NOMO-1 treated with DMSO at 0.1 percent for 48 hours (cell line): ENCODE measurements at regions not wholly inside any gene's neighbourhood (a gene's known extent, or its start where the extent isn't known, plus 50 kb on each side); places are given as distances from the start of the nearest gene placed in this dataset.
A peak's percentile ranks its signal among the peaks of the same experiment; 100 is the strongest.
"Not testable (repeated sequence)": the region's sequence is repeated elsewhere in the genome, so short reads cannot be mapped to it uniquely, and the experiment has no call there.

ENCODE experiments used
- DNase-seq: peaks from one replicate; lab custom pipeline; 2025; ENCODE audit not compliant: unreplicated experiment; lab: John Stamatoyannopoulos, UW

GRCh38 chr7:121501566-121501965 lies 105.5 kb upstream of the FAM3C start:
- DNase-seq, result no peak

DNA sequence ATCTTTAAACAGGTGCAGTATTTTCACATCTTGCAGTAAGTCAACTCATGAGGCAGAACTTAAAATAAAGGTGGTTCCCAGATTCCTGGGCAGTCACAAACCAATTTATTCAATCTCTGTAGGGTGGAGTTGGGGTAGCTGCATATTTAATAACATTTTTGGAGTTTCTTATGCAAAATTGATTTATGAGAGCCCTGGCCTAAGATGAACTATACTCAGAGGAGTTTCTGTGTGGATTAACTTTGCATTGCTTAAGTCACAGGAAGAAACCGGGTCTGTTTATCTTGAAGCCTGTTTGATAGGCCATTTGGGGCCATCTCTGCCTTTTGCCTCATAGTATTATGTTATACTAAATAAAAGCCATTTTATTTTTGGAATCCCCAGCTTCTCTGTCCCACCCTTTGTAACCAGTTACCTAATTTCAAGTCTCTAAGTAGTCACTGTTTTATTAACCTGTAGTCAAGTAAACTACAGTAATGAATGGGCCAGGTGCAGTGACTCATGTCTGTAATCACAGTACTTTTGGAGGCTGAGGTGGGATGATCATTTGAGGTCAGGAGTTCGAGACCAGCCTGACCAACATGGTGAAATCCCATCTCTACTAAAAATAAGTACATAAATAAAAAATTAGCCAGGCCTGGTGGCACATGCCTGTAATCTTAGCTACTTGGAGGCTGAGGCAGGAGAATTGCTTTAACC lies 104.4 kb upstream of the FAM3C start:
- DNase-seq, result no peak

DNA sequence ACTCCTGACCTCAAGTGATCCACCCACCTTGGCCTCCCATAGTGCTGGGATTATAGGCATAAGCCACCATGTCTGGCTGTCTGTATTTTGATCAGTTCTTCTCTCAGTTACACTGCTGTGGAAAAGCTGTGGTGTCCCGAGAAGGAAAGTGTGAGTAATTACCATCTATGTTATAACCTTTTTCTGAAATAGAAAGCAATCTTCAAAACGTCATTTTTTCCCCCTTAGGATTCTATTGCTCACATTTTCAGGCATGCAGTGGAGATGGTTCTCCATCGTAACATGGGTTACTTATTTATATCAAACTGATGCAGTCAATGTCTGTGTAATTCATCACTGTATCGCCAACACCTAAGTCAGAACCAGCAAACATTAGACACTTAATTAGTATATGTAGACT lies 103.5 kb upstream of the FAM3C start:
- DNase-seq, result no peak

GRCh38 chr7:121498816-121499215 lies 102.7 kb upstream of the FAM3C start:
- DNase-seq, result no peak

GRCh38 chr7:121497545-121497944 lies 101.4 kb upstream of the FAM3C start:
- DNase-seq, result not testable (repeated sequence)

DNA sequence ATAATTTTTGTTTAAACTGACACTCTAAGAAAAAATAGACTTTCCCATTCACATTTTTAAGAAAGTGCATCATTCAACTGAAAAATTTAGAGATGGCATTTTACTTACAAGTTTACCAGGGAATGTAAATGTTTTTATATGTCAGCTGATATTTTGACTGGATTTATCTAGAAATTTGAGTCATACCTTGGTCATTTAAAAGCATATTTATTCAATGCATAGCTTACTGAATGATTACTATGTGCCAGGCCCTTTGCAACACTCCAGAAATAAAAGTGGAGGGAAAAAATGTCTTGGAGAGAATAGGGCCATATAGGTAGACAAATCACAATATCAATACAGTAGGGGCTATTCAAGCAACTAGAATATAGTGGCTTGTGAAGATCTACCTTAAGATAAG lies 98.4 kb upstream of the FAM3C start:
- DNase-seq, result no peak

DNA sequence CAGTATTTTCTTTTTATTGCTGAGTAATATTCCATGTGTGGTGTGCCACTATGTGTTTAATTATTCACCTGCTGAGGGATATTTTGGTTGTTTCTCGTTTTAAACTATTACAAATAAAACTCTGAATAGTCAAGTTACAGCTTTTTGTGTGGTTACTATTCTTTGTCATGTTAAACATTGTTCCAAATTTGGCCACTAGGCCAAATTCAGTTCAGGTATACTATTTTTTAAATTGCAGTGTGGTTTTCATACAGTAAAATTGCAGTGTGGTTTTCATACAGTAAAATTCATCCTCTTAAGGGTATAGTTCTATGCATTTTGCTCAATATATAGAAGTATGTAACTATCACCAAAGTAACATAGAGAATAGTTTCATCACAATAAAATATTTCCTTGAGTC lies 97.4 kb upstream of the FAM3C start:
- no peak for DNase-seq

DNA sequence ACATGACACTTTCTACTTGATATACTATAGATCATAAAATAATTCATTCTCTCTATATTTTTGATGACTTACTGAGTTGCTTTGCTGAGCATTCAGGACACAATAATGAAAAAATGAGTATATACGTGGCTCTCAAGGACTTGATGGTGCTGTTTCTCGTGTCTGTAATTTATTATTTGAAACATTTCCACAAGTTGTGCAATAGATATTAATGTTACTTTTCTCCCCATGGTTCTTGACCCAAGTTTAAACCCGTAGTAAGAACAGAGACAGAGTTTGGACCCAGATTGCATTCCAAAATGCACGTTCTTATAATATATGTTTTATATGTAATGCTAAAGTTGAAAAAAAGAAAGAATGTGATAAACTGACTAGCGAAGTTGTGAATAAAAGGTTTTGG lies 94.2 kb upstream of the FAM3C start:
- no peak for DNase-seq

DNA sequence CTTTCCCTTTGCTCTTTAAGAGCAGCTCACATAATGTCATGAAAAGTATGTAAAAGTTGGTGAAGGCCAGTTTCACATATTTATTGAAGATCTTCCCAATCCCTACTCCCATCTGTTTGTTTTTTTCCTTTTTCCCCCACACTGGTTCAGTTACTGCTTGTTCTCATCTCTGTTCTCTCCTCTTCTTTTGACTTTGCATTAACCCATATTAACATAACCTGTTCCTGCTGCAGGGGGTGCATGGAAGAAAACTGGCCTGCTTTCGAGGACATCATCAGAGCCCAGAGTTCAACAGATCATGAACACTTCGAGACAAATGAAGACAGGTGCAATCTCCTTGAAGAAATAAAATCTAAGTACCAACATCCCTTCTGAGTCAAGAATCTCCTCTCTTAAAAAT lies 93.3 kb upstream of the FAM3C start:
- no peak for DNase-seq

GRCh38 chr7:121488111-121488650 lies 92.1 kb upstream of the FAM3C start:
- no peak for DNase-seq

DNA sequence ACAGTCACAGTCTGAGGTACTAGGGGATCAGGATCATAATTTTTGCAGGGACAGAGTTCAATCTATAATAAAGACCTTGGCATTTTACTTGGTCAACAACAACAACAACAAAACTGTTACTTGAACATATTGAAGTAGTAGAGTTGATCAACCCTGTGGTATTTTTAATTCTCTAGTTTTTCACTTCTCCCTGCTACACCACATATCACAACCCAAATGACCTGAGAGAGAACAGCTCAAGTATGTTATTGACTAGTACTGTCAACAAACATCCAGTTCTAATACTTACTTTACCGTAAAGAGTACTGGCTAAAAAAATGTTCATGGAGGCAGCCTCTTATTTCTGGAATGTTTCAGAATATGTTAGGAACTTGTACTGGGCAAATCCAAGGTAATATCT lies 90.5 kb upstream of the FAM3C start:
- no peak for DNase-seq

GRCh38 chr7:121485467-121486243 lies 89.5 kb upstream of the FAM3C start:
- no peak for DNase-seq

GRCh38 chr7:121484089-121484763 lies 88.1 kb upstream of the FAM3C start:
- no peak for DNase-seq

DNA sequence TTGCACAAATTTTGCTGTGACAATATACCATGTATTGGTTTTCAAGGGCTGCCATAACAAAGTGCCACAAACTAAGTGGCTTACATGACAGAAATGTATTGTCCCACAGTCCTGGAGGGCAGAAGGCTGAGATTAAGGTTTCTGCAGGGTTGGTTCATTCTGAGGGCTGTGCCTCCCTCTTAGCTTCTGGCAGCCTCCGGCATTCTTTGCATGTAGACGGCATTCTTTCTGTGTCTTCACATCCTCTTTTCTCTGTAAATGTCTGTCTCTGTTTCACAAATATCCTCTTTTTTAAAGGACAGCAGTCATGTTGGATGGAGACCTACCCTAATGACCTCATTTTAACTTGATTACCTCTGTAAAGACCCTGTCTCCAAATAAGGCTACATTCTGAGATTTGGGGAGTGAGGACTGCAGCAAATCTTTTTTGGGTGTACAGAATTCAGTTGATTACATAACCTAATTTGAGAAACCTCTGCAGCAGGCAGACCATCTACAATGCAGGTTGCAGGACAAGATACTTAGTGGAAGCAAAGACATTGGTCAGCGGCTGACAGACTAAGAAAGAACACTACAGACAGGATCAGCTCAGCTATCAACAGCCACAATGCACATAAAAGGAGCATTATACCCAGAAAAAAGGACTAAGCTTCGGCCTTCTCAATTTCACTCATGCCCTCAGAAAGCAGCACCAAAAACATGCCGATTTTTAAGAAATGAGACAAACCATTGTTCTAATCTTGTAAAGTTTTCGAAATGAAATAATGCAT lies 84.6 kb upstream of the FAM3C start:
- DNase-seq, result peak; percentile 15

GRCh38 chr7:121480058-121480457 lies 84.0 kb upstream of the FAM3C start:
- no peak for DNase-seq

DNA sequence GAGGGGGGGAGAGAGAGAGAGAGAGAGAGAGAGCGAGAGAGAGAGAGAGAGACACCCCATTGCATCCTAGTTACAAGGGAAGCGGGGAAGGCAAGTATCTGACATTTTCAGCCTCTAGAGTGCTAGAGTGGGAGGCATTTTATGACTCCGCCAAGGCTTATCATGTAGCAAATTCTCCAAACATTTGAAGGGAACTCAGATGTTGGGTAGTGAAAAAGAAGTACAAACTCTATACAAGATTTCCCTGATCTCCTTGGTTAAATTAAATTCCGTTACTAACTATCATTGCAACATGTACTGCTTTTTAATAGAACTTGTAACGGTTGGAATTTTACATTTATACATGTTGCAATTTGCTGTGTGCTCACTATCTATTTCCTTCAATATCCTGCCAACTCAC lies 83.4 kb upstream of the FAM3C start:
- no peak for DNase-seq

GRCh38 chr7:121475806-121476205 lies 79.7 kb upstream of the FAM3C start:
- DNase-seq, result no peak

- no peak for DNase-seq
Observed at GRCh38 chr7:121474301-121474673, 78.2 kb upstream of the FAM3C start.

DNA sequence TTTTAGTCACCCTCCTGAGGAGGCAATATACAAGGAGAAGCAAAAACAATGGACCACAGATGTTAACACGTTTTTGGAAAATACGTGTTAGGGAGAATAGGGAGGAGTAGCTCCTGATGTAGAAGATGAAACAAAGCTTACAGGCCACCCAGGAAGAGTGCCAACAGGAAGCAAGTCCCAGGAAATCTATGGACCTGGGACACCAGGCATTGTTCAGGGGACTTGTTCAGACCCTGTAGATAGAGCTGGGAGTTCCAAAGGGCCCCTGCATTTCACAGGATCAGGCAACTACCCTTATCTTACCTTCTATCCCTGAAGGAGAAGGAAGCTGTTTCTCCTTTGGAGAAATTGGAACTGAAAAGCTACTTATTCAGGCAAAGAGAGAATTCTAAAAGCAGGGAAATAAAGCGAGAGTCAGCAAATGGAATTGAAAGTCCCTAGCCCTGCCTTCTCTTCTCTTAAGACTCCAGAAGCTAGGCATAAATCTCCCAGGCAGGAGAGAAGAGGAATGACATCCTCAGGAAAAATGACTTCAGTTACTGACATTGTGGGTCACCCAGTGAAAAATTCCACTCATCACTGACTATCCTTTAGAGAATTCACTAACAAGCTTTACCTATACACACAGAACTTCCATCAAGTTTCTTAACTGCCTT lies 77.7 kb upstream of the FAM3C start:
- DNase-seq, result no peak

DNA sequence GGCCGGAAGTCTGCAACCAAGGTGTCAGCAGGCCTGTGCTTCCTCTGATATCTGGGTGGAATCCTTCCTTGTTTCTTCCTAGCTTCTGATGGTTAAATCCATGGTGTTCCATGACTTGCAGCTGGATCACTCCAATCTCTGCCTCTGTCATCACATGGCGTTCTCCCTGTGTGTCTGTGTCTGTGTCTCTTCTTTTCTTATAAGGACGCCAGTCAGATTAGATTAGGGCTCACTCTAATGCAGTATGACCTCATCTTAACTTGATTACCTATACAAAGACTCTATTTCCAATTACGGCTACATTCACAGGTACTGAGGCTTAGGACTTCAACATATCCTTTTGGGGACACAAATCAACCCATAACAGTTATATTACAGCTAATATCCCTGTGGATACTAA lies 70.3 kb upstream of the FAM3C start:
- DNase-seq, result no peak

DNA sequence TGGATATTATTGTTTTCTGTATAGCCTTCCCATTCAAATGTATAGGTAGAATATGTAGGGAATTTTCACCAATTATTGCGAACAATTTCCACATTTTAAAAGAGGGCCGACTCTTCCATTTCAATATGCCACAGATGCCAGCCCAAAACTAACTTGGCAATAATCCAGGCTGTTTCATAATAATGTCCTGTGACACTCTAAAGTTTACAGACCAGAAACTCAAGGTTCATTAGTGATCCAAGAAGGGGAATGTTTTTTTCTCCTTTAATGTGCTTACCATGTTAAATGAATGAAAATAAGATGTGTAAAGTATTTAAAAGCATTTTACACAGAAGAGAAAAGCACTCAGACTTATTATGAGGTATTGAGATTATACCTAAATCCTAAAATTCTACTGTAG lies 63.0 kb upstream of the FAM3C start:
- DNase-seq, result no peak
